ENCODE measurements at regions not wholly inside any gene's neighbourhood (a gene's known extent, or its start where the extent isn't known, plus 50 kb on each side); places are given as distances from the start of the nearest gene placed in this dataset.
"Not testable (repeated sequence)": the region's sequence is repeated elsewhere in the genome, so short reads cannot be mapped to it uniquely, and the experiment has no call there.

GRCh38 chr15:38073178-38073946 lies 138.9 kb downstream of the TMCO5A start:
- FAIRE-seq = no peak

- FAIRE-seq = no peak
These were observed 139.6 kb downstream of the TMCO5A start for GRCh38 chr15:38074029-38074428.

GRCh38 chr15:38075466-38075865 lies 141.0 kb downstream of the TMCO5A start:
- no peak for FAIRE-seq

GRCh38 chr15:38076786-38077185 lies 142.3 kb downstream of the TMCO5A start:
- FAIRE-seq = no peak

- no peak for FAIRE-seq
These were observed 144.8 kb downstream of the TMCO5A start for GRCh38 chr15:38079236-38079635.

GRCh38 chr15:38080651-38081275 lies 146.3 kb downstream of the TMCO5A start:
- FAIRE-seq = no peak

- no peak for FAIRE-seq
These were observed 149.8 kb downstream of the TMCO5A start for GRCh38 chr15:38084289-38084688.

- FAIRE-seq = no peak
These were observed 150.7 kb downstream of the TMCO5A start for GRCh38 chr15:38085114-38085513.

GRCh38 chr15:38085931-38086568 lies 151.6 kb downstream of the TMCO5A start:
- no peak for FAIRE-seq

- FAIRE-seq = no peak
These were observed 152.2 kb downstream of the TMCO5A start for GRCh38 chr15:38086611-38087010.

- no peak for FAIRE-seq
These were observed 154.5 kb downstream of the TMCO5A start for GRCh38 chr15:38088971-38089370.

- FAIRE-seq = no peak
These were observed 155.8 kb downstream of the TMCO5A start for GRCh38 chr15:38090223-38090622.

- FAIRE-seq = no peak
These were observed 156.2 kb downstream of the TMCO5A start for GRCh38 chr15:38090678-38091077.

- FAIRE-seq = no peak
These were observed 156.7 kb downstream of the TMCO5A start for GRCh38 chr15:38091078-38091645.

- FAIRE-seq = no peak
These were observed 158.7 kb upstream of the SPRED1 start for GRCh38 chr15:38093931-38094330.

GRCh38 chr15:38102972-38103371 lies 149.7 kb upstream of the SPRED1 start:
- no peak for FAIRE-seq

- no peak for FAIRE-seq
These were observed 149.1 kb upstream of the SPRED1 start for GRCh38 chr15:38103564-38103963.

GRCh38 chr15:38111070-38111469 lies 141.6 kb upstream of the SPRED1 start:
- FAIRE-seq = no peak

GRCh38 chr15:38112406-38112805 lies 140.2 kb upstream of the SPRED1 start:
- FAIRE-seq = no peak

GRCh38 chr15:38115121-38115520 lies 137.5 kb upstream of the SPRED1 start:
- no peak for FAIRE-seq

- no peak for FAIRE-seq
These were observed 134.9 kb upstream of the SPRED1 start for GRCh38 chr15:38117781-38118180.

GRCh38 chr15:38119865-38120264 lies 132.8 kb upstream of the SPRED1 start:
- not testable (repeated sequence) for FAIRE-seq

- no peak for FAIRE-seq
These were observed 125.3 kb upstream of the SPRED1 start for GRCh38 chr15:38127306-38127771.

GRCh38 chr15:38128341-38128781 lies 124.3 kb upstream of the SPRED1 start:
- no peak for FAIRE-seq

All from TTC549 (cell line).